ENCODE measurements at regions not wholly inside any gene's neighbourhood (a gene's known extent, or its start where the extent isn't known, plus 50 kb on each side); places are given as distances from the start of the nearest gene placed in this dataset.

GRCh38 chr15:87243474-87243873 lies 1013.1 kb downstream of the NTRK3 start:
- no peak for TF ChIP-seq CTCF (CRISPR knock-in tag; IDR thresholded peaks at IDR 0.05)
- TF ChIP-seq CEBPB (IDR thresholded peaks at IDR 0.05; ENCODE audit: borderline replicate concordance, low read depth, low read length): no peak
- no peak for TF ChIP-seq ZNF660 (CRISPR knock-in tag; IDR thresholded peaks at IDR 0.05; ENCODE audit: borderline replicate concordance, low read depth)
- TF ChIP-seq DMAP1 (CRISPR knock-in tag; IDR thresholded peaks at IDR 0.05): no peak
- TF ChIP-seq POLR2AphosphoS5 (IDR thresholded peaks at IDR 0.05; ENCODE audit: low read depth, low read length): no peak
- no peak for TF ChIP-seq NCOA1 (CRISPR knock-in tag; IDR thresholded peaks at IDR 0.05)

All from HepG2 (cell line).